Astrocyte (in vitro differentiated cells and primary cell): ENCODE measurements at regions not wholly inside any gene's neighbourhood (a gene's known extent, or its start where the extent isn't known, plus 50 kb on each side); places are given as distances from the start of the nearest gene placed in this dataset.

ENCODE experiments used
- DNase-seq: peaks from one replicate; pipeline ENCODE4 v3.0.0-alpha.2; 2010; ENCODE audit warnings: low read depth
- FAIRE-seq: peaks from 2 replicates; lab custom pipeline; 2011; peaks lifted over from hg19 to GRCh38; lab: Jason Lieb, UNC
- H2AFZ ChIP-seq: 2 replicates; pipeline ENCODE4 v1.6.0; 2012; ENCODE audit warnings: low read depth, low read length, inconsistent platforms
- H3K27ac ChIP-seq: 2 replicates; pipeline ENCODE4 v1.5.1; 2011; ENCODE audit warnings: low read depth, low read length, inconsistent platforms
- H3K27me3 ChIP-seq: 2 replicates; pipeline ENCODE4 v1.6.0; 2011; ENCODE audit warnings: low read length, inconsistent platforms; ENCODE audit not compliant: insufficient read depth
- H3K36me3 ChIP-seq: 2 replicates; pipeline ENCODE4 v1.5.1; 2011; ENCODE audit warnings: low read length, inconsistent platforms; ENCODE audit not compliant: insufficient read depth
- H3K4me1 ChIP-seq: 2 replicates; pipeline ENCODE4 v1.5.1; 2011; ENCODE audit warnings: low read length, inconsistent platforms; ENCODE audit not compliant: insufficient read depth
- H3K4me2 ChIP-seq: 2 replicates; pipeline ENCODE4 v1.6.0; 2012; ENCODE audit warnings: low read length, inconsistent platforms
- H3K4me3 ChIP-seq: 2 replicates; pipeline ENCODE4 v1.5.1; 2011; ENCODE audit warnings: low read depth, mild to moderate bottlenecking, low read length, inconsistent platforms; ENCODE audit not compliant: insufficient read depth
- H3K79me2 ChIP-seq: 2 replicates; pipeline ENCODE4 v1.6.0; 2012; ENCODE audit warnings: mild to moderate bottlenecking, low read length, inconsistent platforms; ENCODE audit not compliant: insufficient read depth
- H3K9ac ChIP-seq: 2 replicates; pipeline ENCODE4 v1.6.0; 2012; ENCODE audit warnings: mild to moderate bottlenecking, low read length, inconsistent platforms
- H3K9me3 ChIP-seq: 2 replicates; pipeline ENCODE4 v1.5.1; 2012; ENCODE audit warnings: low read depth, mild to moderate bottlenecking, low read length, inconsistent platforms; ENCODE audit not compliant: insufficient read depth
- H4K20me1 ChIP-seq: 2 replicates; pipeline ENCODE4 v1.6.0; 2012; ENCODE audit warnings: low read length, inconsistent platforms; ENCODE audit not compliant: insufficient read depth
- H3K27ac Mint-ChIP-seq: one replicate; pipeline ENCODE4 v1.8.0; 2021; ENCODE audit warnings: mild to moderate bottlenecking, mixed read lengths; ENCODE audit not compliant: unreplicated experiment
- H3K27me3 Mint-ChIP-seq: one replicate; pipeline ENCODE4 v1.8.0; 2021; ENCODE audit warnings: low read depth, mixed read lengths; ENCODE audit not compliant: unreplicated experiment
- H3K36me3 Mint-ChIP-seq: one replicate; pipeline ENCODE4 v1.8.0; 2021; ENCODE audit warnings: low read depth, mixed read lengths; ENCODE audit not compliant: unreplicated experiment
- H3K4me1 Mint-ChIP-seq: one replicate; pipeline ENCODE4 v1.8.0; 2021; ENCODE audit warnings: low read depth, mixed read lengths; ENCODE audit not compliant: unreplicated experiment
- H3K4me3 Mint-ChIP-seq: one replicate; pipeline ENCODE4 v1.8.0; 2021; ENCODE audit warnings: mild to moderate bottlenecking, moderate library complexity, mixed read lengths; ENCODE audit not compliant: unreplicated experiment
- H3K9me3 Mint-ChIP-seq: one replicate; pipeline ENCODE4 v1.8.0; 2021; ENCODE audit warnings: mild to moderate bottlenecking, mixed read lengths; ENCODE audit not compliant: unreplicated experiment
- CTCF ChIP-seq: IDR thresholded peaks from 2 replicates; pipeline ENCODE4 v1.5.1; 2011; ENCODE audit warnings: low read depth, mild to moderate bottlenecking, inconsistent platforms, low read length, moderate library complexity; ENCODE audit not compliant: insufficient read depth
- EZH2 ChIP-seq: IDR thresholded peaks from 2 replicates; pipeline ENCODE4 v1.6.1; 2012; ENCODE audit warnings: mild to moderate bottlenecking, low read length, inconsistent platforms; ENCODE audit not compliant: insufficient read depth

- no peak overlapping the region for H3K27ac ChIP-seq
- H3K4me3 Mint-ChIP-seq: no peak overlapping the region
- H3K9me3 ChIP-seq: no peaks in the 10 kb centered on the region
- no peaks in the 10 kb centered on the region for H3K36me3 ChIP-seq
- no peak overlapping the region for H3K9ac ChIP-seq
- H3K27ac Mint-ChIP-seq: no peak overlapping the region
- no peak overlapping the region for H3K4me2 ChIP-seq
- H3K36me3 Mint-ChIP-seq: no peaks in the 10 kb centered on the region
- no peaks in the 10 kb centered on the region for H3K4me1 ChIP-seq
- no peak overlapping the region for H3K4me3 ChIP-seq
- no peaks in the 10 kb centered on the region for H3K4me1 Mint-ChIP-seq
- no peaks in the 10 kb centered on the region for H3K27me3 ChIP-seq
- H3K9me3 Mint-ChIP-seq: no peaks in the 10 kb centered on the region
- no peaks in the 10 kb centered on the region for H3K27me3 Mint-ChIP-seq
- H3K79me2 ChIP-seq: no peaks in the 10 kb centered on the region
- FAIRE-seq (no peak), DNase-seq (no peak)
- TF ChIP-seq CTCF (no peak), EZH2 (no peak)
- no peak overlapping the region for H2AFZ ChIP-seq
- no peaks in the 10 kb centered on the region for H4K20me1 ChIP-seq
These were observed 283.3 kb upstream of the ROBO2 start for GRCh38 chr3:76756577-76756976.

GRCh38 chr3:76760336-76760735, 279.6 kb upstream of the ROBO2 start:
- H3K4me2 ChIP-seq: no peak overlapping the region
- H3K27me3 ChIP-seq: no peaks in the 10 kb centered on the region
- no peak overlapping the region for H3K27ac ChIP-seq
- Mint-ChIP-seq H3K4me1 (peaks cover 3% of the 10 kb centered on the region), H3K27ac (no peak overlapping the region), H3K27me3 (no peaks in the 10 kb centered on the region), H3K36me3 (no peaks in the 10 kb centered on the region), H3K9me3 (no peaks in the 10 kb centered on the region), H3K4me3 (no peak overlapping the region)
- H2AFZ ChIP-seq: no peak overlapping the region
- H3K9ac ChIP-seq: no peak overlapping the region
- no peaks in the 10 kb centered on the region for H3K79me2 ChIP-seq
- H4K20me1 ChIP-seq: no peaks in the 10 kb centered on the region
- H3K36me3 ChIP-seq: no peaks in the 10 kb centered on the region
- no peak overlapping the region for H3K4me3 ChIP-seq
- DNase-seq: no peak
- no peaks in the 10 kb centered on the region for H3K4me1 ChIP-seq
- TF ChIP-seq CTCF: no peak
- no peak for TF ChIP-seq EZH2
- H3K9me3 ChIP-seq: no peaks in the 10 kb centered on the region
- no peak for FAIRE-seq

GRCh38 chr3:76765511-76765910, 274.4 kb upstream of the ROBO2 start:
- no peaks in the 10 kb centered on the region for H3K9me3 Mint-ChIP-seq
- H3K27me3 Mint-ChIP-seq: no peaks in the 10 kb centered on the region

More at GRCh38 chr3:76765511-76765910, 274.4 kb upstream of the ROBO2 start:
- DNase-seq (no peak), FAIRE-seq (no peak)
- Histone ChIP-seq H3K27ac (no peak overlapping the region), H3K4me2 (no peak overlapping the region), H3K4me1 (no peaks in the 10 kb centered on the region), H3K79me2 (no peaks in the 10 kb centered on the region), H3K4me3 (no peak overlapping the region), H3K36me3 (no peaks in the 10 kb centered on the region), H3K9me3 (no peaks in the 10 kb centered on the region), H2AFZ (no peak overlapping the region), H3K27me3 (no peaks in the 10 kb centered on the region), H4K20me1 (no peaks in the 10 kb centered on the region), H3K9ac (no peak overlapping the region)
- peaks cover 3% of the 10 kb centered on the region for H3K4me1 Mint-ChIP-seq
- no peak overlapping the region for H3K27ac Mint-ChIP-seq
- no peak overlapping the region for H3K4me3 Mint-ChIP-seq
- no peaks in the 10 kb centered on the region for H3K36me3 Mint-ChIP-seq
- no peak for TF ChIP-seq CTCF
- TF ChIP-seq EZH2: no peak
